CD4-positive, alpha-beta T cell treated with Interleukin-4 for 4 hours (primary cell): ENCODE measurements at regions not wholly inside any gene's neighbourhood (a gene's known extent, or its start where the extent isn't known, plus 50 kb on each side); places are given as distances from the start of the nearest gene placed in this dataset.

Experiments used
- DNase-seq: peaks from one replicate; pipeline ENCODE4 v3.0.0-alpha.2; 2020

DNA sequence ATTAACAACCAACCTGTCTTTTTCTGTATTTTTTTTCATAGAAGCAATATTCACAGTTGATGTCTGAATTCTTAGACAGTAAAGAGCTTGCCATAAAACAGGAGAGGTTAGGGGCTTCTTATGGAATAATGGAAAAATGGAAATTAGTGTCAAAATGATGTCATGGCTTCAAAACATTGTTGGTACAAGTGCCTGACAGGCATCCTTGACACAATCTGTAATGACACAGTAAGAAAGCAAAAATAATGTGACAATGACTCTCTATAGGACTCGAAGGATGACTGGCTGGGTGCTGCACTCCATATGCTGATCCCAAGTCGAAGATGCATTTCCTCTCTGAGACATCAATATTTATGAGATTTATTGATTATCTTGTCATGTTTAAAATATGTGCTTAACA is 205.3 kb upstream of the DACH1 start:
- no peak for DNase-seq

DNA sequence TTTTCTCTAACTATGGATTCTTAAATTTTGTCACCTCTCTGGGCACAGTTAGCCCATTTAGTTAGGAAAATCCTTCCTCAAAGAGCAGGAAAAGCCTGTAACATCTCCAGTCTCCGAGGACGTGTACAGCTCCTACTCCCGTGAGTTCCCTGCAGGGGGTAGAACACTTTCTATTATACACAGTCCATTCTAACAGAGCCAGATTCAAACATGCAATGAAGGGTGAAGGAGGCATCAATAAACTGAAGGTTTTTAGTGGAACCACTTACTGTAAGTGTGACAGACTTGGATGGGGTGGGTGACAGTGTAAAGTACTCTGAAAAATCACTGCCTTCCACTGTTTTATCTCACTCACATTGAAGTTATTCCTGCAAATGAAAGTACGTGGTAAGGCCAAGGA is 204.7 kb upstream of the DACH1 start:
- DNase-seq = no peak

DNA sequence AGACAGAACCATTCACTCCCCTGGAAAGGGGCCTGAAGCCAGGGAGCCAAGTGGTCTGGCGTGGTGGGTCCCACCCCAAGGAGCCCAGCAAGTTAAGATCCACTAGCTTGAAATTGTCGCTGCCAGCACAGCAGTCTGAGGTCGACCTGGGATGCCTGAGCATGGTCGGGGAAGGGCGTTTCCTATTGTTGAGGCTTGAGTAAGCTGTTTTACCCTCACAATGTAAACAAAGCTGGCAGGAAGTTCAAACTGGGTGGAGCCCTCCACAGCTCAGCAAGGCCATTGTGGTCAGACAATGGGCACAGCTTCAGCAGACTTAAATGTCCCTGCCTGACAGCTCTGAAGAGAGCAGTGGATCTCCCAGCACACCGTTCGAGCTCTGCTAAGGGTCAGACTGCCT is 195.6 kb upstream of the DACH1 start:
- DNase-seq = no peak

DNA sequence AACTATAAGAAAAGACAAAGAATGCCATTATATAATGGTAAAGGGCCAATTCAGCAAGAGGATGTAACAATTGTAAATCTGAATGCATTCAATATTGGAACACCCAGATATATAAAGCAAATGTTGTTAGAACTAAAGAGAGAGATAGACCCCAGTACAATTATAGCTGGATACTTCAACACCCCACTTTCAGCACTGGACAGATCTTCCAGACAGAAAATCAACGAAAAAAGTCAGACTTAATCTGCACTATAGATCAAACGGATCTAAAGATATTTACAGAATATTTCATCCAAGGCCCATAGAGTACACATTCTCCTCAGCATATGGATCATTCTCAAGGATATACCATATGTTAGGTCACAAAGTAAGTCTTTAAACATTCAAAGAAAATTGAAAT is 194.6 kb upstream of the DACH1 start:
- DNase-seq = no peak

DNA sequence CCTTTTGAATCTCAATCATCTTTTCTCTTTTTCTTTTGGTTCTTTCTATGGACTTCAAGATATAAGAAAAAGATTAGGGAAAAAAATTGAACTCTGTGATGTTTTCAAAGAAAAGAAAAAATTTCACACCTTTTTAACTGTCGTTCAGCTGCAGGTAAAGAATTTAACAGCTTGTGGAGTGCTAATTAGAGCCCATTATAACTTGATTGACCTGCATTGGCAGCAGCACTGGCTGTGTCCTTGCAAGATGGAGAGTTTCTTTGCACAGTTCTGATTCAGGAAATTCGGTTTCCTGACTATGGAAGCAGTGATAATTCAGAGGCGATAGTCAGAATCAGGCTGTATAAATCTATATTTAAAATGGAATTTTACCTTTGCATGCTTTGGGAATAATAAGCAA is 183.2 kb upstream of the DACH1 start:
- no peak for DNase-seq

DNA sequence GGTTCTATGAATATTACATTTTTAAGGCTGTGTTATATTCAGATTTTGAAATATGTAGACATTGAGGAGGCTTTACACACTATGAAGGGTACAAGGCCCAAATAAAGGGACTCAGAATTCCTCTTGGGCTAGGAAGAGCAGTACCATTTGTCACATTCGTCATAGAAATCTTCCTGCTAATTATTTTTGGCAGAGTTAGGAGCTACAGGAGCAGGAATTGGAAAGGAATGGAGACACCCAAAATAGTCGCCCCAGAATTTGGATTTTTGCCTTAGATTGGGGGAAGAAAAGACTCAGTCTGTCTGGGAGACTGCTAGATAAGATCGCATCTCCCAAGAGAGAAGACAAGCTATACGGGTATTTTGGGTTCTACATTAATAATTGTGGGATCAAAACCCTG is 176.4 kb upstream of the DACH1 start:
- no peak for DNase-seq

DNA sequence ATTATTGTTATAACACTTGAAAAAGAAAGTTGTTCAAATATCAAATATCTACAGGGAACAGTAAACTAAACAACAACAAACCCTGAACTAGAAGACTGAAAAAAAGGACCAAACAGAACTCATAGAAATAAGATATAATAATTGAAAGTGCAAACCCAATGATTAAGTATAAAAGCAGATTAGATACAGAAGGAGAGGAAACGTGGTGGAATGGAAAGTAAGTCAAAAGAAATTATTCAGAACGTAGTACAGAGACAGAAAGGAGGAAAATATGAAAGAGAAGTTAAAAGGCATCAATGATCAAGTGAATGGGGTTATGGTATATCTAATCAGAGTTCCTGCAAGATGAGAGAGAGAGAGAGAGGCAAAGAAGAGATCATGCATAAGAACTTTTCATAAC is 174.2 kb upstream of the DACH1 start:
- DNase-seq = no peak

DNA sequence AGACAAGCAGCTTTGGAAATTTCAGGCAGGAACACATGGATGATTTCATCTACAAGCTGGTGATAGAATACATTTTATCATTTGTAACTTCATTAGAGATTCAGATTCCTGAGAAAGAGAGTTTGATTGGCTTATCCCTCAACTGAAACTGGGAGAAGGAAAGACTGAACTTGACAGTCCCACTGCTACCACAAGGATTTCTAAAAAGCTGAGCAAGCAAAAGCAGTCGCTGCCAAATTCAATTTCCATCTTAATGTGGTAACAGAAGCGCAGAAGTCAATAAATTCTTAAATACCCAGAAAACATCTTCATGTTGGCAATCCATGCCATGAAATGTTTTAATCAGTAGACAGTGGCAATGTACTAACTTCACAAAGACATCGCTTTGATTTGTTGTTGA is 172.1 kb upstream of the DACH1 start:
- DNase-seq = no peak

GRCh38 chr13:72029981-72030380 is 163.0 kb upstream of the DACH1 start:
- DNase-seq = no peak

DNA sequence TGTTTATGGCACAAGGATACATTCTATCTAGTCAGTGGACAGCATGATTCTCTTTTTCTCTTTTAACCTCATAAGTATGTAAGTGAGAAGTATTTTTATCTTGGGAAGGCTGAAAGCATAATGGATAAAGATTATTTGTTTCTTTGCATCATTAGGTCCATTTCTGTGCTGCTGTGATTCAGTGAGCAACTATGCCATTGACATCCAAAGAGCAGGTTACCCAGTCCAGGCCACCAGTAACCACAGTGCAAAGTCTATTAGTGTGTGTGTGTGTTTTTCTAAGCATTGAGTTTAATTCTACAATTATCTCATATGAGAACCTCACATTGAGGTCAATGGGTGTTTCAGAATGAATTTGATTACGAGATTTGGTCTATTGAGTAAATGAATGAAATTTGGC is 158.8 kb upstream of the DACH1 start:
- DNase-seq = no peak

DNA sequence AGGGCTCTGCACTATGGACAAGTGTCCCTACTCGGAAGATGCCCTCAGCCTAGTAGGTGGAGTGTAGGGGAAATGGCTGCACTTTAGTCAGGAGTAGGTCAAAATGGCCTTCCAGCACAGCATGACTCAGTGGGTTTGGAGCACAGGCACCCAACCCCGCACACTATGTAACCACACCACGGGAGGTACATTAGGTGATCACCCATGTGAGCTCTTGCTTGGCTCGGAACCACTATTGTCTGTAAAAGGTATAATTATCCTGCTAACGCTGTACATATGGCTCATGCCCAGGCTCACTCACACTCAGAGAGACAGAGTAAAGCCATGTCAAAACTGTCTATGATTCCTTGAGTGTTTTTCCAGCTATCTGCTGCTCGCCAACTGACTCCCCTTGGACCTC is 156.9 kb upstream of the DACH1 start:
- DNase-seq = no peak

GRCh38 chr13:72005455-72005854 is 138.5 kb upstream of the DACH1 start:
- no peak for DNase-seq

- no peak for DNase-seq
Measured at GRCh38 chr13:72004784-72005374, 137.9 kb upstream of the DACH1 start.

DNA sequence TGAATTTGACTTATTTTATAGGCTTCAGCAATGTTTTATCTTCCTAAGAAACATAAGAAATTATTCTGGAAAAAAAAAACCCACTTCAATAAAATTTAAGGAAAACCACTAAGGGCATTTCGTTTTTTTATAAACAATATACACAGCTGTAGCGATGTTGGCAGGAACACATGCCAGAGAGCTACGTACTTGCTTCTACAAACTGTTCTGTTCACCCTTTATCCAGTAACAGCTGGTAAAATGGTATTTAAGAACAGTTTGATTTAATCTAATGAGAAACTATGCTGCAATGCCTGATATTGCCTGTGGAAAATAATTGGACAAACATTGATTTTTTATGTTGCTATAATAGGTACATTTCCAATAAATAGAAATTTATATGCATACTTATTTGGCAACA is 137.2 kb upstream of the DACH1 start:
- no peak for DNase-seq

DNA sequence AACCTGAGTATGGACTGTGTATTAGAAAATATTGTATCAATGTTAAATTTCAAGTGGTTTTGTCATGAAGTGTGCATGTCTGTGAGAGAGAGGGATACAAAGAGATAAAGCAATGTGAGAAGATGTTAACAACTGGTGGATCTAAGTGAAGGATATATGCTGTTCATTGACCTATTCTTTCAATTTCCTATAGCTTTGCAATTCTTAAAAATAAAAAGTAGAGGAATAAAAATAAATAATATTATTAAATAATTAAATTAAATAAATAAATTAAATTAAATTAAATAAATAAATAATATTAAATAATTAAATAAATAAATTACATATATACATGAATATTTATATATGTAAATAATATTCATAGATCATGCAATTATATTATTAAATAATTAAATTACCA is 131.2 kb upstream of the DACH1 start:
- no peak for DNase-seq

- DNase-seq = no peak
Measured at GRCh38 chr13:71979616-71980015, 112.6 kb upstream of the DACH1 start.

DNA sequence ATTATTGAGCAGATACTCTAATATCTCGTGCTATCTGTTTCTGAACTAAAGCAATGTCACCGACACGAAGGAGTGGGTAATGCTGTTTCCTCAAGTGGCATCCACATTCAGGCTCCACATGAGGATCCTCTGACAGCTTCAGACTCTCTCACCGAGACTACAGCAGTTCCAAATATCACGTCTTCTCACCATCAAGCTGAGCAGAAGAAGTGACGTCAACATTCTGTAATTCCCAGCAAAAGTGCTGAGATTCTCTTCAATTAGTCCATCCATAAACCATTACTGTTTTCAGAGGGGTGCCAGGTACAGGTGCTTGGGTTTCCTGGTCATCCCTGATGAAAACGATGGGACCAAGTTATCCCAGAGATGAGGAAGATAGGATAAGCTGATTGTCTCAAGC is 110.0 kb upstream of the DACH1 start:
- DNase-seq = no peak

GRCh38 chr13:71967990-71968389 is 101.0 kb upstream of the DACH1 start:
- DNase-seq = no peak

DNA sequence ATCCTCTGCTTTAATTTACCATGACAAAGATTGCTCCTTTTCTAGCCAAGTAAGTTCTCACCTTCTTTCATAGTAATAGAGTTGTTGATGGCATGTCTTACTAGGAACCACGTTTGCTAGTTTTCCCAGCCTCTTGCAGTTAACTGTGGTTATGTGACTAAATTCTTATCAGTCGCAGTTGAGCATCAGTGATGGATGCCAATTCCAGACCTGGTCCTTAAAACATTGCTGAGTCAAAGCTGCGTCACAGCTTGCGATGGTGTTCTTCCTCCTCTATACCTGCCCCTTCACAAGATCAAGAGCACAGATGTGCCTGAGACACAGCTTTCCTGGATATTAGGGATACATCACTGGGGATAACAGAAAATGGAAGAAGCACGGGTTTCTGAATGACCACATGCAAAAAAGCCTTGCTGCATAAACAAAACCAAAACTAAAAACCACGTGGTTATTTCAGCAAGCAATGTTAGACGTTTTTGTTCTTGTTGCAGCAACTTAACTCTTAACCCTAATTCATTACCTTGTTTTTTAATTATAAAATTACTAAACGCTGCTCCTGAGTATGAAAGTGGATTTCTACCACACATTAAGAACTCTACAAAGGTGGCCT is 97.6 kb upstream of the DACH1 start:
- no peak for DNase-seq

DNA sequence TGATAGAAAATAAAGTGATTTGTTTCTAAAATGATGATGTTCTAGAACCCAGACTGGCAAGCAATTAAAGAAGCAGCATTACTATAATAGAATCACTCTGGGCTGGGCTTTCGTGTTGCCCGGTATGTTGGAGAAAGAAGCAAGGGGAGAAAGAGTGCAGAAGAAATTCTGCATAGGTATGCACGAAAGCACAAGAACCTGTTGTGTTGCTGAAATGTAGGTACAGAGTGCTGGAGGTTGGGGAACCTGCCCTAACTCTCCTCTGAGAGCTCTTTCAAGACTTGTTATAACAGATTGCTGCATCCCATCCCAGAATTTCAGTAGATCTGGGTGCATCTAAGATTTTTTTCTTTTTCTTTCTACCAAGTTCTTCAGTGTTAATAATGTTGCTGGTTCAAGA is 95.7 kb upstream of the DACH1 start:
- no peak for DNase-seq

DNA sequence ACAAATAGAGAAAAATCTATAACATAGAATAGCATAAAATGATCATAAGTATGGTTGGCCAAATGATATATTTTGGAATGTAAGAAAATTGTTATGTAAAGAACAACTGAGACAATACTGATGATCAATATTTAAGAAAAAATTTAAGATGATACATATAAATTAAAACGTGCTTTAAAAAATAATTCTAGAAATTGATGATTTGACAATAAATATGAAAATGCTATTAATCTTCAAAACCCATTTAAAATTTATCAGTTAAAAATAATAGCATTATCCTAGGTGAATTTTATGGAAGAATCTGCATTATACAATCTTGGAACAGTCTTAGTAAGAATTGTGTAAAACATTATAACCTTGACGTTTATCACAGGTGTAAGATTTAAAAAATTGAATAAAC is 95.1 kb upstream of the DACH1 start:
- DNase-seq = no peak

GRCh38 chr13:71949441-71949840 is 82.4 kb upstream of the DACH1 start:
- DNase-seq = no peak

- DNase-seq = no peak
Measured at GRCh38 chr13:71939186-71939585, 72.2 kb upstream of the DACH1 start.

- DNase-seq = no peak
Measured at GRCh38 chr13:71935166-71935840, 68.3 kb upstream of the DACH1 start.

GRCh38 chr13:71924931-71925330 is 57.9 kb upstream of the DACH1 start:
- no peak for DNase-seq
